SU-DHL-6 (cell line): ENCODE measurements at regions not wholly inside any gene's neighbourhood (a gene's known extent, or its start where the extent isn't known, plus 50 kb on each side); places are given as distances from the start of the nearest gene placed in this dataset.

Experiments
- H2AFZ ChIP-seq: fragments of 200-600 bp; sonication (generic); 2 replicates; pipeline ENCODE4 v1.6.1; 2014; ENCODE audit warnings: low read depth, mild to moderate bottlenecking, moderate library complexity, mixed read lengths, antibody characterized with exemption, low read length; ENCODE audit not compliant: severe bottlenecking
- H3F3A ChIP-seq: fragments of 200-600 bp; shearing (Covaris generic); 2 replicates; pipeline ENCODE4 v1.6.0; 2016; ENCODE audit warnings: antibody characterized with exemption, mild to moderate bottlenecking; ENCODE audit not compliant: insufficient read depth
- H3K27ac ChIP-seq: fragments of 200-600 bp; sonication (generic); 2 replicates; pipeline ENCODE4 v1.5.1; 2016; ENCODE audit warnings: low read depth, mild to moderate bottlenecking, low read length, moderate library complexity, mixed read lengths
- H3K27me3 ChIP-seq: fragments of 200-600 bp; sonication (generic), shearing (Covaris generic); 2 replicates; pipeline ENCODE4 v1.6.0; 2014; ENCODE audit warnings: mild to moderate bottlenecking, low read length
- H3K36me3 ChIP-seq: fragments of 200-600 bp; sonication (generic); 2 replicates; pipeline ENCODE4 v1.6.1; 2014; ENCODE audit warnings: mild to moderate bottlenecking, low read length, mixed read lengths
- H3K4me2 ChIP-seq: fragments of 300-600, 200-600 bp; shearing (Covaris generic), sonication (generic); 2 replicates; pipeline ENCODE4 v1.6.0; 2014; ENCODE audit warnings: low read length, low read depth, mild to moderate bottlenecking; ENCODE audit not compliant: poor library complexity, severe bottlenecking
- H3K4me3 ChIP-seq: fragments of 200-600 bp; sonication (generic); 2 replicates; pipeline ENCODE4 v1.5.1; 2014; ENCODE audit warnings: antibody characterized with exemption, low read length, mild to moderate bottlenecking, mixed read lengths; ENCODE audit not compliant: insufficient read depth, poor library complexity, severe bottlenecking
- H3K79me2 ChIP-seq: fragments of 200-600 bp; sonication (generic); 2 replicates; pipeline ENCODE4 v1.6.1; 2014; ENCODE audit warnings: mild to moderate bottlenecking, low read length, moderate library complexity; ENCODE audit not compliant: insufficient read depth
- H3K9ac ChIP-seq: fragments of 200-600 bp; sonication (generic); 2 replicates; pipeline ENCODE4 v1.7.0; 2014; ENCODE audit warnings: mild to moderate bottlenecking, low read length
- H3K9me2 ChIP-seq: fragments of 200-600 bp; sonication (generic); replicated peaks from 2 replicates; pipeline ENCODE4 v1.6.1; 2014; ENCODE audit warnings: low read length; ENCODE audit not compliant: insufficient read depth
- H3K9me3 ChIP-seq: fragments of 200-600 bp; sonication (generic); 2 replicates; pipeline ENCODE4 v1.6.1; 2014; ENCODE audit warnings: low read length, mixed read lengths; ENCODE audit not compliant: insufficient read depth
- H4K20me1 ChIP-seq: fragments of 200-600 bp; sonication (generic); 2 replicates; pipeline ENCODE4 v1.6.1; 2014; ENCODE audit warnings: low read depth, mild to moderate bottlenecking, antibody characterized with exemption, low read length, moderate library complexity, mixed read lengths
- EZH2phosphoT487 ChIP-seq: fragments of 200-600 bp; sonication (generic), shearing (Covaris generic); conservative IDR thresholded peaks from 2 replicates; pipeline ENCODE4 v1.6.1; 2018; ENCODE audit warnings: mild to moderate bottlenecking, antibody characterized with exemption, low read length, moderate library complexity, mixed read lengths
- TF ChIP-seq, protein P1 (sequence below): fragments of 200-600 bp; sonication (generic); IDR thresholded peaks from one replicate; pipeline ENCODE4 v1.5.1; 2017; ENCODE audit warnings: antibody characterized with exemption, mild to moderate bottlenecking, low read length, moderate library complexity; ENCODE audit not compliant: insufficient read depth, poor library complexity, severe bottlenecking

DNA sequence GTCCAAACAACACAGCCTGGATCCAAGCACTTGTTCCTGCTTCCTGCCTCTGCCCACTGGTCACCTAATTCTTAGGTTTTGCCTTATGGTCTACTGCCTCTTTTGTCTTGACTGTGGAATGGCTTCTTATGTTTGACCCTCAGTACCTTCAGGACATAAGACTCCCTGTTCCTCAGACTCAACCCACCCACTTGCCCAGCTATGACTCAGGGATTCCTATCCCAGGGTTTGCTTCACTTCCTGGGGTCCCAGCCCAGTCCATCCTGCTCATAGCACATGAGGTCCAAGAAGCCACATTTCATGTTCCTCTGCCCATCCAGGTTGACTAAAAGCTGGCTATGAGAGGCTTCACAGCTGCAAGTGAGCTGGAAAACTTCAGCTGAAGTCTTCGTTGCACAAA lies 320.9 kb upstream of the CDH5 start:
- no peaks in the 10 kb centered on the region; the same call in 1 of the 2 replicates for H3K9me2 ChIP-seq
- no peak overlapping the region for H3K27ac ChIP-seq
- H3F3A ChIP-seq = no peaks in the 10 kb centered on the region
- no peaks in the 10 kb centered on the region for H3K36me3 ChIP-seq
- no peaks in the 10 kb centered on the region for H3K79me2 ChIP-seq
- no peak overlapping the region for H3K4me2 ChIP-seq
- no peaks in the 10 kb centered on the region for H3K9me3 ChIP-seq
- no peak overlapping the region for H3K4me3 ChIP-seq
- H3K9ac ChIP-seq = no peak overlapping the region
- TF ChIP-seq EZH2phosphoT487 = no peak
- TF ChIP-seq, protein P1, sequence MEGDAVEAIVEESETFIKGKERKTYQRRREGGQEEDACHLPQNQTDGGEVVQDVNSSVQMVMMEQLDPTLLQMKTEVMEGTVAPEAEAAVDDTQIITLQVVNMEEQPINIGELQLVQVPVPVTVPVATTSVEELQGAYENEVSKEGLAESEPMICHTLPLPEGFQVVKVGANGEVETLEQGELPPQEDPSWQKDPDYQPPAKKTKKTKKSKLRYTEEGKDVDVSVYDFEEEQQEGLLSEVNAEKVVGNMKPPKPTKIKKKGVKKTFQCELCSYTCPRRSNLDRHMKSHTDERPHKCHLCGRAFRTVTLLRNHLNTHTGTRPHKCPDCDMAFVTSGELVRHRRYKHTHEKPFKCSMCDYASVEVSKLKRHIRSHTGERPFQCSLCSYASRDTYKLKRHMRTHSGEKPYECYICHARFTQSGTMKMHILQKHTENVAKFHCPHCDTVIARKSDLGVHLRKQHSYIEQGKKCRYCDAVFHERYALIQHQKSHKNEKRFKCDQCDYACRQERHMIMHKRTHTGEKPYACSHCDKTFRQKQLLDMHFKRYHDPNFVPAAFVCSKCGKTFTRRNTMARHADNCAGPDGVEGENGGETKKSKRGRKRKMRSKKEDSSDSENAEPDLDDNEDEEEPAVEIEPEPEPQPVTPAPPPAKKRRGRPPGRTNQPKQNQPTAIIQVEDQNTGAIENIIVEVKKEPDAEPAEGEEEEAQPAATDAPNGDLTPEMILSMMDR = no peak
- H2AFZ ChIP-seq = no peak overlapping the region
- H4K20me1 ChIP-seq = no peaks in the 10 kb centered on the region
- H3K27me3 ChIP-seq = no peaks in the 10 kb centered on the region

DNA sequence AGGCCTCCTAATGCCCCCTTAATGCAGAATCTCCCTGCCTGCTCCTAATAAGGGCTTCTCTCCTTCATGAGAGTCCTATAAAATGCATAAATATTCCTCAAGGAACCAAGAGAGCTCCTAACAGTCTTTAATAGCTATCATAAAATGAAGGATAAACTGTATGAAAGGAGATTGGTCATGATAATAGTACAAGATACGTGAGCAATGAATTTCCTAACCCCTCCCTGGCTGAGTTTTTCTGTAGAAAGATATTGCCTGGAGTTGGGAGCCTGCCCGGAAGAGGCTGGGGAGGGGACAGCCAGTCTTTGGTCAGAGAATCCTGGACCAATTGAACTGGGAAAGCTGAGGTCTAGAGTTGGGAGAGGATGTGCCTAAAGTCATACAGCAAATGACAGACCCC lies 321.9 kb upstream of the CDH5 start:
- Histone ChIP-seq H3K9me3 (no peaks in the 10 kb centered on the region), H3K36me3 (no peaks in the 10 kb centered on the region), H3K4me3 (no peak overlapping the region)

DNA sequence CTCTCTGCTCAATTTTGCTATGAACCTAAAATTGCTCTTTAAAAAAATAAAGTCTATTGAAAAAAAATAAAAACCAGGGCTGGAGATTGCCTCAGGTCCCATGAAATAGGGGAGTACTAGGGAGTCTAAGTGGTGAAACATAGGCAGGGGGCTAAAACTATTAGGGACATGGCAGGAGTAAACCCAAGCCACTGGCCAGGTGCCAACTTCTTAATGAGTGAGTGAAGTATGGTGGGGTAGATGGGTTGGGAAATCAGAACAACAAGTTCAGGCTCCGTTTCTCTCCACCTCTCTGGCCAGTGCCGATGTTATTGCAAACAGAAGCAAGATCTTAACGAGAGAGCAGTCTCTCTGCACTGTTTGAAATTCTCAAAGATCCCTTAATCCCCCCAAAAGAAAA lies 322.4 kb upstream of the CDH5 start:
- Histone ChIP-seq H3K4me3 (no peak overlapping the region), H3K9ac (no peak overlapping the region), H3K9me3 (no peaks in the 10 kb centered on the region), H3K36me3 (no peaks in the 10 kb centered on the region), H3F3A (no peaks in the 10 kb centered on the region), H2AFZ (no peak overlapping the region), H3K4me2 (no peak overlapping the region), H3K27me3 (no peaks in the 10 kb centered on the region), H3K27ac (no peak overlapping the region), H3K79me2 (no peaks in the 10 kb centered on the region), H4K20me1 (no peaks in the 10 kb centered on the region), H3K9me2 (no peaks in the 10 kb centered on the region; the same call in 1 of the 2 replicates)
- TF ChIP-seq EZH2phosphoT487 = no peak
- TF ChIP-seq, protein P1 = no peak

More for the DNA sequence above, 321.9 kb upstream of the CDH5 start:
- no peaks in the 10 kb centered on the region for H4K20me1 ChIP-seq
- H3K27me3 ChIP-seq = no peaks in the 10 kb centered on the region
- H3F3A ChIP-seq = no peaks in the 10 kb centered on the region
- H3K9me2 ChIP-seq = no peaks in the 10 kb centered on the region; the same call in 1 of the 2 replicates
- no peak overlapping the region for H2AFZ ChIP-seq
- no peaks in the 10 kb centered on the region for H3K79me2 ChIP-seq
- no peak overlapping the region for H3K9ac ChIP-seq
- TF ChIP-seq EZH2phosphoT487 = no peak
- no peak overlapping the region for H3K4me2 ChIP-seq
- H3K27ac ChIP-seq = no peak overlapping the region

DNA sequence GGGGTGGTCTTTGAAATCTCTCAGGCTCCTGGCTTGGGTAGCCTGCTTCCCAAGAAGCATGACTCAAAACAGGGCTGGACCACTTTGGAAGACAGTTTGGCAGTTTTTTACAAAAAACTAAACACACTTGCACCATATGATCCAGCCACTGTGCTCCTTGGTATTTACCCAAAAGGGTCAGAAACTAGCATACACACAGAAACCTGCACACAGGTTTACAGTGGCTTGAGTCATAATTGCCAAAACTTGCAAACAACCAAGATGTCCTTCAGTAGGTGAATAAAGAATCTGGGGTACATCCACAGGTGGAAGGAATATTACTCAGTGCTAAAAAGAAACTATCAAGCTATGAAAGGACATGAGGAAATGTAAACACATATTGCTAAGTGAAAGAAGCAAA lies 323.2 kb upstream of the CDH5 start:
- no peak overlapping the region for H3K4me2 ChIP-seq
- no peaks in the 10 kb centered on the region for H3K36me3 ChIP-seq
- H3K79me2 ChIP-seq = no peaks in the 10 kb centered on the region
- H4K20me1 ChIP-seq = no peaks in the 10 kb centered on the region
- H3F3A ChIP-seq = no peaks in the 10 kb centered on the region
- no peak overlapping the region for H3K4me3 ChIP-seq
- H3K9ac ChIP-seq = no peak overlapping the region
- no peak overlapping the region for H2AFZ ChIP-seq
- H3K9me3 ChIP-seq = no peaks in the 10 kb centered on the region
- no peak overlapping the region for H3K27ac ChIP-seq
- no peaks in the 10 kb centered on the region; the same call in 1 of the 2 replicates for H3K9me2 ChIP-seq
- no peak for TF ChIP-seq EZH2phosphoT487
- TF ChIP-seq, protein P1 = no peak
- no peaks in the 10 kb centered on the region for H3K27me3 ChIP-seq
